Lung (tissue), 11 donors: ENCODE measurements at regions not wholly inside any gene's neighbourhood (a gene's known extent, or its start where the extent isn't known, plus 50 kb on each side); places are given as distances from the start of the nearest gene placed in this dataset.

ENCODE experiments used
- ATAC-seq: fragments of 200-7000 bp; cut with Tn5 transposase; one replicate; pipeline ENCODE4 v1.9.1; 2020; ENCODE audit warnings: moderate number of reproducible peaks; ENCODE audit not compliant: insufficient read depth, low FRiP score
- DNase-seq, 3 donors: peaks; one replicate each; pipeline ENCODE4 v3.0.0-alpha.2; 2013 to 2017
- H3K27ac ChIP-seq, 2 donors: one replicate each; pipeline ENCODE4 v1.5.1; 2013; ENCODE audit warnings: mild to moderate bottlenecking in 2 of 2, moderate library complexity in 2 of 2, control low read depth in 1 of 2, inconsistent platforms in 1 of 2, low read depth in 1 of 2, low read length in 1 of 2
- H3K27me3 ChIP-seq, 3 donors: one replicate each; pipeline ENCODE4 v1.5.1; 2013; ENCODE audit warnings: low read length in 2 of 3; ENCODE audit not compliant: control insufficient read depth in 3 of 3, insufficient read depth in 3 of 3
- H3K36me3 ChIP-seq, 4 donors: one replicate each; pipeline ENCODE4 v1.5.1; 2013; ENCODE audit warnings: low read length in 4 of 4, mild to moderate bottlenecking in 1 of 4, moderate library complexity in 1 of 4; ENCODE audit not compliant: control insufficient read depth in 4 of 4, insufficient read depth in 4 of 4
- H3K4me1 ChIP-seq, 5 donors: one replicate each; pipeline ENCODE4 v1.5.1; 2013; ENCODE audit warnings: low read length in 5 of 5, mild to moderate bottlenecking in 2 of 5, moderate library complexity in 1 of 5; ENCODE audit not compliant: control insufficient read depth in 5 of 5, insufficient read depth in 5 of 5
- H3K4me3 ChIP-seq: one replicate; pipeline ENCODE4 v1.5.1; 2013; ENCODE audit warnings: mild to moderate bottlenecking, control low read depth, moderate library complexity
- H3K9ac ChIP-seq, 2 donors: one replicate each; pipeline ENCODE4 v1.5.1; 2013; ENCODE audit warnings: low read length in 2 of 2, control low read depth in 1 of 2; ENCODE audit not compliant: insufficient read depth in 1 of 2
- H3K9me3 ChIP-seq, 4 donors: one replicate each; pipeline ENCODE4 v1.5.1; 2013; ENCODE audit warnings: low read length in 3 of 4, mild to moderate bottlenecking in 1 of 4, moderate library complexity in 1 of 4; ENCODE audit not compliant: control insufficient read depth in 4 of 4, insufficient read depth in 3 of 4
- WGBS, 2 donors: extraction: QIAGEN DNeasy Blood & Tissue Kit; methylation state at CpG; one replicate each; pipeline ENCODE4 v1.1.7; 2013; 5-methylcytosine and 5-hydroxymethylcytosine counted together
- TF ChIP-seq, protein P1 (sequence below): IDR thresholded peaks from 2 replicates; pipeline ENCODE4 v1.5.1; 2012; ENCODE audit warnings: mild to moderate bottlenecking; ENCODE audit errors: control extremely low read depth, extremely low read depth
- donor health status: control.
- donor health status: control.
- donor health status: Bipolar disorder and iron deficiency.
- donor health status: healthy.
- donor health status: DM: yes; HTN: yes; CAD: no.

DNA sequence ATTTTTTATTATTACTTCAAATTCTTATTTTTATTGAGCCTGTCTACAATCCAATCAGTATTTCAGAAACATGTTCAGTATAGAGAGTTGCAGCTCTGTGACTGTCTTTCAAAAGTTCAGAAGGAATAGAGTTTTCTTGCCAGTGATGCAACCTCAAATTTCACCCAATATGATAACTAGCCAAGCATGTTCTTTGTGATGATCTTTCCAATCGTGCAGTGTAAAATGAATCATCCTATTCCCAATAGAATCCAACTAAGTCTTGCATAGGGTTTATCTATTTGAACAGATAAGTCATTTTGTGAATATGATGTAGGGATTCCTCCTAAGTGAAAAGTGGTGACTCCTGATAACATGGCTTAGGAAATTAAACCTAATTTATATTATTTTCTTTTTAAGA lies 937.8 kb downstream of the KCNJ2 start:
- H3K9me3 ChIP-seq = no peaks in the 10 kb centered on the region
- H3K27me3 ChIP-seq = no peaks in the 10 kb centered on the region
- no peak for DNase-seq
- no peaks in the 10 kb centered on the region for H3K36me3 ChIP-seq
- H3K9ac ChIP-seq = no peak overlapping the region
- TF ChIP-seq, protein P1, sequence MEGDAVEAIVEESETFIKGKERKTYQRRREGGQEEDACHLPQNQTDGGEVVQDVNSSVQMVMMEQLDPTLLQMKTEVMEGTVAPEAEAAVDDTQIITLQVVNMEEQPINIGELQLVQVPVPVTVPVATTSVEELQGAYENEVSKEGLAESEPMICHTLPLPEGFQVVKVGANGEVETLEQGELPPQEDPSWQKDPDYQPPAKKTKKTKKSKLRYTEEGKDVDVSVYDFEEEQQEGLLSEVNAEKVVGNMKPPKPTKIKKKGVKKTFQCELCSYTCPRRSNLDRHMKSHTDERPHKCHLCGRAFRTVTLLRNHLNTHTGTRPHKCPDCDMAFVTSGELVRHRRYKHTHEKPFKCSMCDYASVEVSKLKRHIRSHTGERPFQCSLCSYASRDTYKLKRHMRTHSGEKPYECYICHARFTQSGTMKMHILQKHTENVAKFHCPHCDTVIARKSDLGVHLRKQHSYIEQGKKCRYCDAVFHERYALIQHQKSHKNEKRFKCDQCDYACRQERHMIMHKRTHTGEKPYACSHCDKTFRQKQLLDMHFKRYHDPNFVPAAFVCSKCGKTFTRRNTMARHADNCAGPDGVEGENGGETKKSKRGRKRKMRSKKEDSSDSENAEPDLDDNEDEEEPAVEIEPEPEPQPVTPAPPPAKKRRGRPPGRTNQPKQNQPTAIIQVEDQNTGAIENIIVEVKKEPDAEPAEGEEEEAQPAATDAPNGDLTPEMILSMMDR = no peak
- 67 to 78% methylated on average over 1 of the region's 1 CpG for WGBS, 2 donors
- ATAC-seq = no peak
- peaks cover 0 to 4% (median 4%) of the 10 kb centered on the region in 5 donors for H3K4me1 ChIP-seq
- no peak overlapping the region for H3K4me3 ChIP-seq
- no peak overlapping the region for H3K27ac ChIP-seq

DNA sequence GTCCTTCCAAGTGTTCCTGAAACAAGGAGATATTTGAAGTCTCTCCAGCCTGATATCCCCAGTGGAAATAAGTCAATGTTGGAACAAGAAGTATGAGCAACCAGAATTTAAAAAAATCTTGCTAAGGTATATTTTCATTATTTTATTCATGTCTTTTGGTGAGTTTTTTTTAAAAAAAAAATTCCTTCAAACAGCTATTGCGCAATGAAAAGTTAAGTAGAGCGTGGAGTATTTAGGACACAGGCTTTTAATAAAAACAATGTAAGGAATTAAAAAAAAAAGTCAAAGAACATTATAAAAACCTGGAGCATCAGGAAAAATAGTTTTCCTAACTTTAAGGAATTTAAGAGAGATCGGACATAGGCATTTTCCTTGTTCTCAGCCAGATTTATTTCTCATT lies 940.4 kb downstream of the KCNJ2 start:
- H3K4me1 ChIP-seq = peaks cover 0 to 15% (median 7%) of the 10 kb centered on the region in 5 donors
- DNase-seq (peak in 2 of 3 donors; percentile 28 to 31), ATAC-seq (no peak)
- no peaks in the 10 kb centered on the region for H3K9me3 ChIP-seq
- TF ChIP-seq, protein P1 = no peak
- no peaks in the 10 kb centered on the region for H3K27me3 ChIP-seq
- H3K27ac ChIP-seq = no peak overlapping the region
- no peaks in the 10 kb centered on the region for H3K36me3 ChIP-seq
- no peak overlapping the region for H3K4me3 ChIP-seq
- WGBS, 2 donors = 73 to 82% methylated on average over 3 of the region's 3 CpGs
- H3K9ac ChIP-seq = no peak overlapping the region

DNA sequence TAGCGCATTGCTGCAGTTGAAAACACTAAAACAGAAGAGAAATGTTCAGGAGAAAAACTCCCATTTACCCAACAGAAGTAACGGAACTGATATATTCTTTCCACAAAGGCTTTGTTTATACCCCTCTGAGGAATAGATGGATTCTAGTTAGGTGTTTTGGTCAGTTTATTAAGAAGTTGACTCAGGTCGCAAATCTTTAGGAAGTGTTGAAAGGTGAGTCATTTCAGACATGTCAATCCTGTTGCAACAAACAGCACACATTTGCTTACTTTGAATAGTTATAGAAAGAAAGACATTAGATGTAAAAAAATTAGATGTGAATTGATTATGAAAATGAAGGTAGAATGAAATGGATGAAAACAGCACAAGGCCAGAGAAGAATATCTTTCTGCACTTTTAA lies 941.0 kb downstream of the KCNJ2 start:
- ATAC-seq (no peak), DNase-seq (no peak)
- Histone ChIP-seq H3K27ac (no peak overlapping the region), H3K36me3 (no peaks in the 10 kb centered on the region), H3K4me1 (peaks cover 0 to 15% (median 7%) of the 10 kb centered on the region in 5 donors), H3K27me3 (no peaks in the 10 kb centered on the region), H3K4me3 (no peak overlapping the region), H3K9ac (no peak overlapping the region), H3K9me3 (no peaks in the 10 kb centered on the region)
- TF ChIP-seq, protein P1 = no peak
- 92 to 94% methylated on average over 3 of the region's 3 CpGs for WGBS, 2 donors

DNA sequence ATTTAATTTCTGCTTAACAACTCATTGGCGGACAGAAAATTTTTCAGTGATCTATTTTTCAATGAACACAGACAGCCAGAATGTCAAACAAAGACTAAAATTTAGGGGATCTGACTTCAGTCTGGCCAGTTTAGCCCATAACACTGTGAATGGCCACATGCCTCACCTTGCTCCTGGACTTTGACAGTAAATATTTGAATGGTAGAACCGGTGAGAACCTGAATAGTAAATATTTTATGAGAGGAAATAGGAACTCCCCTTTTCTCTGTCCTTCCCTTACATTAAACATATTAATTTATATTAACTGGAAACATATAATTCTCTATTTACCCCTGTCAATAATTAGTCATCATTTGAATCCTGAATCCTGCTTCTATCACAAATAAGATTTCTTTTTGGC lies 942.1 kb downstream of the KCNJ2 start:
- DNase-seq (no peak), ATAC-seq (no peak)
- H3K9me3 ChIP-seq = no peaks in the 10 kb centered on the region
- no peaks in the 10 kb centered on the region for H3K36me3 ChIP-seq
- H3K27ac ChIP-seq = no peak overlapping the region
- peaks cover 0 to 15% (median 7%) of the 10 kb centered on the region in 5 donors for H3K4me1 ChIP-seq
- no peak overlapping the region for H3K9ac ChIP-seq
- TF ChIP-seq, protein P1 = no peak
- H3K27me3 ChIP-seq = no peaks in the 10 kb centered on the region
- no peak overlapping the region for H3K4me3 ChIP-seq
- WGBS, 2 donors = 80% methylated on average over 2 of the region's 2 CpGs
